GM12878 (cell line): ENCODE measurements at regions not wholly inside any gene's neighbourhood (a gene's known extent, or its start where the extent isn't known, plus 50 kb on each side); places are given as distances from the start of the nearest gene placed in this dataset.
A peak's percentile ranks its signal among the peaks of the same experiment; 100 is the strongest.

Experiments
- CBFB ChIP-seq: IDR thresholded peaks from 2 replicates; pipeline ENCODE4 v1.6.1; 2016; ENCODE audit warnings: antibody characterized with exemption, low read depth
- CBX5 ChIP-seq: sonication (generic); IDR thresholded peaks from 2 replicates; pipeline ENCODE4 v1.6.1; 2016; ENCODE audit warnings: low read depth, moderate library complexity, mild to moderate bottlenecking, inconsistent platforms
- CREB1 ChIP-seq: IDR thresholded peaks from 2 replicates; pipeline ENCODE4 v1.6.1; 2012; ENCODE audit warnings: low read depth, mild to moderate bottlenecking, inconsistent platforms
- CUX1 ChIP-seq: IDR thresholded peaks from 2 replicates; pipeline ENCODE4 v1.6.1; 2012; ENCODE audit warnings: improper control_type of control experiment, low read depth, low read length; ENCODE audit not compliant: insufficient replicate concordance
- EED ChIP-seq: sonication (generic); IDR thresholded peaks from 2 replicates; pipeline ENCODE4 v1.6.1; 2016; ENCODE audit warnings: antibody characterized with exemption, low read depth
- ELK1 ChIP-seq: IDR thresholded peaks from 2 replicates; pipeline ENCODE4 v1.6.1; 2012; ENCODE audit warnings: low read depth, low read length, improper control_type of control experiment
- FOXM1 ChIP-seq: IDR thresholded peaks from 2 replicates; pipeline ENCODE4 v1.6.1; 2012; ENCODE audit warnings: low read depth, mild to moderate bottlenecking, inconsistent platforms, low read length, moderate library complexity
- GABPA ChIP-seq: IDR thresholded peaks from 2 replicates; pipeline ENCODE4 v1.6.1; 2014; ENCODE audit warnings: antibody characterized with exemption, low read depth, mild to moderate bottlenecking, inconsistent platforms
- HDAC2 ChIP-seq: fragments of 200-600 bp; sonication (generic); IDR thresholded peaks from 2 replicates; pipeline ENCODE4 v1.6.1; 2017
- IKZF2 ChIP-seq, 2 experiments: fragments of 450-650 bp; IDR thresholded peaks; 2 replicates each; pipeline ENCODE4 v1.6.1; 2017; ENCODE audit warnings: mild to moderate bottlenecking in 2 of 2, moderate library complexity in 2 of 2
- MYC ChIP-seq: IDR thresholded peaks from 2 replicates; pipeline ENCODE4 v1.6.1; 2011; ENCODE audit warnings: mild to moderate bottlenecking, low read length, moderate library complexity, inconsistent platforms; ENCODE audit not compliant: insufficient read depth, insufficient replicate concordance, insufficient read length, severe bottlenecking
- NFIC ChIP-seq: IDR thresholded peaks from 2 replicates; pipeline ENCODE4 v1.6.1; 2012; ENCODE audit warnings: low read depth, mild to moderate bottlenecking, inconsistent platforms, low read length, moderate library complexity
- NFXL1 ChIP-seq: fragments of 450-650 bp; IDR thresholded peaks from 2 replicates; pipeline ENCODE4 v1.6.1; 2017; ENCODE audit warnings: antibody characterized with exemption, mild to moderate bottlenecking, borderline replicate concordance
- PML ChIP-seq: IDR thresholded peaks from 2 replicates; pipeline ENCODE4 v1.6.1; 2012; ENCODE audit warnings: low read length, inconsistent platforms
- RUNX3 ChIP-seq: IDR thresholded peaks from 2 replicates; pipeline ENCODE4 v1.6.1; 2012; ENCODE audit warnings: low read length, inconsistent platforms
- TCF3 ChIP-seq: IDR thresholded peaks from 2 replicates; pipeline ENCODE4 v1.6.1; 2012; ENCODE audit warnings: low read depth, mild to moderate bottlenecking, low read length, borderline replicate concordance; ENCODE audit not compliant: insufficient read depth
- TCF7 ChIP-seq: IDR thresholded peaks from 2 replicates; pipeline ENCODE4 v1.6.1; 2014; ENCODE audit warnings: antibody characterized with exemption, borderline replicate concordance
- ZNF207 ChIP-seq: fragments of 450-650 bp; IDR thresholded peaks from 2 replicates; pipeline ENCODE4 v1.6.1; 2014; ENCODE audit warnings: antibody characterized with exemption, mild to moderate bottlenecking, borderline replicate concordance
- ZNF384 ChIP-seq: IDR thresholded peaks from 2 replicates; pipeline ENCODE4 v1.6.1; 2012; ENCODE audit warnings: low read depth, mild to moderate bottlenecking, low read length, improper control_type of control experiment, borderline replicate concordance
- ZNF687 ChIP-seq: fragments of 450-650 bp; IDR thresholded peaks from 2 replicates; pipeline ENCODE4 v1.6.1; 2017; ENCODE audit warnings: mild to moderate bottlenecking, moderate library complexity
- ZZZ3 ChIP-seq: IDR thresholded peaks from 2 replicates; pipeline ENCODE4 v1.6.1; 2011; ENCODE audit warnings: low read depth; ENCODE audit not compliant: control insufficient read depth, insufficient read length

- no peak for TF ChIP-seq CUX1
- no peak for TF ChIP-seq ZZZ3
- TF ChIP-seq TCF7, result peak; percentile 4; the same call in 1 of the 2 replicates
- TF ChIP-seq NFXL1, result no peak
- no peak for TF ChIP-seq ELK1
- TF ChIP-seq CREB1, result peak; percentile 46; the same call in 1 of the 2 replicates
- TF ChIP-seq CBX5, result peak; percentile 86; the same call in 1 of the 2 replicates
- peak; percentile 67; the same call in 1 of the 2 replicates for TF ChIP-seq PML
- TF ChIP-seq HDAC2, result no peak
- TF ChIP-seq ZNF384, result no peak
- TF ChIP-seq TCF3, result peak; percentile 44; the same call in 1 of the 2 replicates
- TF ChIP-seq ZNF687, result no peak
- TF ChIP-seq MYC, result no peak
- peak in 1 of 2 experiments; percentile 18; a peak in 2 of 4 replicates for TF ChIP-seq IKZF2 (IDR thresholded peaks at IDR 0.05)
- TF ChIP-seq FOXM1, result peak; percentile 94
- TF ChIP-seq GABPA, result peak; percentile 53; the same call in 1 of the 2 replicates
- TF ChIP-seq CBFB, result 0 out of 2 replicates have a peak, but pooled peaks have one; percentile 68
- TF ChIP-seq NFIC, result peak; percentile 95
- peak; percentile 84 for TF ChIP-seq RUNX3
- peak; percentile 81; the same call in 1 of the 2 replicates for TF ChIP-seq EED
- no peak for TF ChIP-seq ZNF207
These were observed 593.9 kb upstream of the ZNF804A start (continued) for GRCh38 chr2:184004289-184004947.
